Central memory CD8-positive, alpha-beta T cell (primary cell): ENCODE measurements at regions not wholly inside any gene's neighbourhood (a gene's known extent, or its start where the extent isn't known, plus 50 kb on each side); places are given as distances from the start of the nearest gene placed in this dataset.

ENCODE experiments used
- ATAC-seq: fragments of 150-1000 bp; cut with Tn5 transposase; replicated peaks from 2 replicates; pipeline ENCODE4 v1.10.0; 2022; ENCODE audit warnings: mild to moderate bottlenecking, moderate FRiP score, moderate number of reproducible peaks; ENCODE audit not compliant: poor library complexity, severe bottlenecking; ENCODE audit errors: extremely low read depth
- DNase-seq, 2 donors: peaks; one replicate each; pipeline ENCODE4 v3.0.0; 2021; ENCODE audit warnings: low spot score in 2 of 2
- H3K27ac Mint-ChIP-seq: one replicate; pipeline ENCODE4 v1.8.0; 2022; ENCODE audit warnings: low read depth, mild to moderate bottlenecking, moderate library complexity, mixed read lengths
- H3K27me3 Mint-ChIP-seq: one replicate; pipeline ENCODE4 v1.8.0; 2022; ENCODE audit warnings: mixed read lengths
- H3K36me3 Mint-ChIP-seq: one replicate; pipeline ENCODE4 v1.8.0; 2022; ENCODE audit warnings: mild to moderate bottlenecking, moderate library complexity, mixed read lengths; ENCODE audit not compliant: insufficient read depth
- H3K4me1 Mint-ChIP-seq: one replicate; pipeline ENCODE4 v1.8.0; 2022; ENCODE audit warnings: mixed read lengths
- H3K4me3 Mint-ChIP-seq: one replicate; pipeline ENCODE4 v1.8.0; 2022; ENCODE audit warnings: mild to moderate bottlenecking, moderate library complexity, mixed read lengths
- H3K9me3 Mint-ChIP-seq: one replicate; pipeline ENCODE4 v1.8.0; 2022; ENCODE audit warnings: mixed read lengths

DNA sequence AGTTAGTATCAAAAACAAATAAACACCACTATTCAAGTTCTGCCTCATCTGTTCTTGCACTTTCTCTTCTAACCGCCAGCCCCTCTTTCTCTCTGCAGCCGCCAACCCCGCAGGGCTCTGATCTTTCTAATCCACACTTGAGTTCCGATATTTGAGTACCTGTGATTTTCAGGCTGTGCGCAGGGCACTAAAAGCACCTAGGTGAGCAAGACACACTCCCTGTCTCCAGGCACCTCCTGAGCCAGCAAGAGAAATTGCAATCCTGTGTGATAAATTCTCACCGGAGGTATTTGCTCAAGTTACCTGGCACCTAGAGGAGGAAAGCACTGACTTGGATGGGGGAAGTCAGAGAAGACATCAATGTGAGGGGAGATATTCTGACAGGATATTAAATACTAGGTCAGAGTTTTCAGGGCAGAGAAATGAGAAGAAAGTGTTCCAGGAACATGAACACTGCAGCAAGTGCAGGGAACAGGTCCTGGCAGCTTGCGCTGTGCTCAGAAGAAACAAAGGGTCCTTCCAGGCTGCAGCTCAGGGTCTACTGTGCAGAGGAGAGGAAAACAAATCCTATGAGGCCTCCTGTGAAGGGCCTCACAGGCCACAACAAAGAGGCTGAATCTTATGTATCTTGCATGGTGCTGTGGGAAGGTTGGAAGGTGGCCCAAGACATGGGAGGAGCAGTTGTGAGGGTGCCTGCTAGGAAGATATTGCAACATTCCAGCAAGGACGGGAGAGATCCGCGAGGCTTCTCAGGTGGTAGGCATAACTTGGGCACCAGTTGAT lies 568.7 kb upstream of the MGMT start:
- H3K4me3 Mint-ChIP-seq = no peak overlapping the region
- no peaks in the 10 kb centered on the region for H3K27me3 Mint-ChIP-seq
- ATAC-seq (no peak), DNase-seq (no peak)
- H3K27ac Mint-ChIP-seq = no peak overlapping the region
- no peaks in the 10 kb centered on the region for H3K4me1 Mint-ChIP-seq
- no peaks in the 10 kb centered on the region for H3K36me3 Mint-ChIP-seq
- H3K9me3 Mint-ChIP-seq = peaks cover under 1% of the 10 kb centered on the region

DNA sequence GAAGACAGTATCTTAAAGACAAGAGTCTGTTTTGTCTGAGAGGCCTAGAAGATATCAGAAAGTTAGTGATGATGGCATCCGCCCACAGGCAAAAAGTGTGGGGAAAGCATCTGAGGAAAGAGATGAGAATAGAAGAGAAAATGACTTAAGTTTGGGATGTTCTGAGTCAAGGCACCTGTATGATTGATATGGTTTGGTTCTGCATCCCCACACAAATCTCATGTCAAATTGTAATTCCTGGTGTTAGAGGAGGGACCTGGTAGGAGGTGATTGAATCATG lies 568.2 kb upstream of the MGMT start:
- Mint-ChIP-seq H3K27me3 (no peaks in the 10 kb centered on the region), H3K9me3 (peaks cover 5% of the 10 kb centered on the region), H3K36me3 (no peaks in the 10 kb centered on the region), H3K4me1 (no peaks in the 10 kb centered on the region), H3K27ac (no peak overlapping the region), H3K4me3 (no peak overlapping the region)
- no peak for DNase-seq
- no peak for ATAC-seq

DNA sequence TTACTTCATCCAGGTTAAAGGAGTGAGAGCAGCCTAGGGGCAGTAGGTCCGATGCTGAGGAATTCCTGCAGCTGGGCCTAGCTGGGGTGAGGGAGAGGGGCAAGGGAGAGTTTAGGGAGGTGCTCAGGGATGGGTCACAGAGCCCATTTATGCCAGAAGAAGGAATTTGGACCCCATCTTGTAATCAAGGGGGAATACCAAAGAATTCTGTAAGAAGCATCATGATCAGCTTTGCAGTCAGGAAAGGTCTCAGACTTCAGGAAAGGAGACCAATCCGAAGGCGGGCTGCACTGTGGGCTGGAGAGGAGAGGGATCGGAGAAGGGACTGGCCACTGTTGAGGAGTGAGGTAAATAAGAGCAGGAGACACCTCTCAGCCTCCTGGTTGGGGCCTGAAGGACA lies 566.6 kb upstream of the MGMT start:
- no peaks in the 10 kb centered on the region for H3K27me3 Mint-ChIP-seq
- H3K27ac Mint-ChIP-seq = no peak overlapping the region
- DNase-seq (no peak), ATAC-seq (no peak)
- H3K4me3 Mint-ChIP-seq = no peak overlapping the region
- no peaks in the 10 kb centered on the region for H3K4me1 Mint-ChIP-seq
- H3K36me3 Mint-ChIP-seq = no peaks in the 10 kb centered on the region
- peaks cover 5% of the 10 kb centered on the region for H3K9me3 Mint-ChIP-seq

DNA sequence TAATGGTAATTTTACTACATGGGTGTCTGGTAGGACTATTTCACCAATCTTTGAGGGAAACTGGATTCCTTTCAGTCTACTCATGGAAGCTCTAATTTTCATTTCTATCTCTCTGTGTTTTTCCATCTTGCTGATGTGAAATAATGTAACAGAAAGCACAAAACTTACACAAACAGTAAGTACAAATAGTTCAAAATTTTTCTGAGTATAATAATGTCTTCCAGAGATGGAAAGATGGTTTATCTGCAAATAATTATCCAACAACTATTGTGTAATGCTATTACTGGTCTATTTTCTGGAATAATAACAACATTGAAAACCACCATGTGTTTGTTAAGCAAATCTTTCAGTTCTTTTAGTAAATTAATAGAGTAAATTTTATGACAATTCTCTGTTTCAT lies 565.8 kb upstream of the MGMT start:
- Mint-ChIP-seq H3K27me3 (no peaks in the 10 kb centered on the region), H3K9me3 (peaks cover 5% of the 10 kb centered on the region), H3K4me3 (no peak overlapping the region), H3K4me1 (no peaks in the 10 kb centered on the region), H3K36me3 (no peaks in the 10 kb centered on the region), H3K27ac (no peak overlapping the region)
- ATAC-seq (no peak), DNase-seq (no peak)

DNA sequence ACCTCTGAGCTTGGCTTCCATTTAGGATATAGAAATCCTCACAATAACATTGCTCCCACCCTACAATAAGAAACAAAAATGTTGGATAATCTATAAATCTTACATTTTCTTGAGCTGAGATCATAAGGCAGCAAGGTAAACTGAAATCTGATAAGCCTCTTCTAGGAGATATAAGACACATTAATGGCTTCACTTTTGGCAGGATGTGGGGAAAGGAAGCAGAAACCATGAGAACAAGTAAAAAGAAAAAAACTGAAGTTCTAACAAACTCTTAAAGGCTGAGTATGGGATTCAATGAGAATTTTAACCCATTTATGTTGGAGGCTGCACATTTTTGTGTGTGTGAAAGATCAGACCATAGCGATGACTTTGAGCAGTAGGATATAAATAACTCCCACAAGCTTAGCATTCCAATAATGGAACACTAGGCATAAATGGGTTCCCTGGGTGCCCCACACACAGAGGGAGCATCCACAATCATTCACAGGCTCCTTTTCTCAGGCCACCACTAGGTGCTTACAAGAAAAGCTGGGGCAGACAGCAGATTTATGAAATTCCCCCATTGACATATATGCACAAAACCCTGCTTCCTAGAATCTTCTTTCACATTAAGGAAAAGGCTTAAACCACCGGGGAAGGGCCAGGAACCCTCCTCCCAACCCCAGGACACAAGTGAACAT lies 564.9 kb upstream of the MGMT start:
- H3K36me3 Mint-ChIP-seq = no peaks in the 10 kb centered on the region
- no peak overlapping the region for H3K4me3 Mint-ChIP-seq
- no peak for DNase-seq
- H3K27me3 Mint-ChIP-seq = no peaks in the 10 kb centered on the region
- peaks cover 5% of the 10 kb centered on the region for H3K9me3 Mint-ChIP-seq
- no peak for ATAC-seq
- H3K4me1 Mint-ChIP-seq = no peaks in the 10 kb centered on the region
- H3K27ac Mint-ChIP-seq = no peak overlapping the region

DNA sequence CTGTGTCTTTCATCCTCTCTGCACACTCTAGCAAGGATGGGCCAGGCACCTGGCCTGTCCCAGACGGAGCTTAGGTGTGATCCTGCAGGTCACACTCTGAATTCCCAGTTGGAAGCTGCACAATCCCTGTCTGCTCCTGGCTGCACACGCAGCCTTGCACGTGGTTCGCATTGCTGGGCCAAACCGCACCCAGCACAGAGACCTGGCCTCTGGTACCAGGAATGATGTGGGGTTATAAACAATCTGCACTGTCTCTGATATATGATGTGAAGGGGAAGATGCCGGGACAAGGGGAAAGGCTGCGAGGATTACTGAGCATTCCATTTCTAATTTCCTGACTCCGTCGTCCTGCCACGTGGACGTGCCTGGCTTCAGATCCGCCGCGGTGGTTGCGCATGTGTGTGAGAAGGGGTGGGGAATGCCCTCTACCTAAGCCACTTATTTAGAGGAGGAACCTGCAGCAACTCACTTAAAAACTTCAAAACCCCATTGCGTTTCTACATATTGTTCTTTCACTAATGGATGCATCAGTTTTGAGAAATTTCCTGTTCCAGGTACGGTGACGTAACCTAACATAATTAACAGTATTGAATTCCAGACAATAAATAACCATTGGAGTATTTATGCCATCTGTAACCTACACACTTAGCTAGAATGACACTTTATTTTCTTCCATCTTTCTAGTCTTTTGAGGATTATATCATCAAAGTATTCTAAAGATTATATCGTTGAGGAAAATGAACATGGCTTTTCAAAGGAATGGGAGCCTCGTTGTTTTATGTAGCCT lies 559.7 kb upstream of the MGMT start:
- H3K4me1 Mint-ChIP-seq = no peaks in the 10 kb centered on the region
- H3K27ac Mint-ChIP-seq = no peak overlapping the region
- no peaks in the 10 kb centered on the region for H3K36me3 Mint-ChIP-seq

DNA sequence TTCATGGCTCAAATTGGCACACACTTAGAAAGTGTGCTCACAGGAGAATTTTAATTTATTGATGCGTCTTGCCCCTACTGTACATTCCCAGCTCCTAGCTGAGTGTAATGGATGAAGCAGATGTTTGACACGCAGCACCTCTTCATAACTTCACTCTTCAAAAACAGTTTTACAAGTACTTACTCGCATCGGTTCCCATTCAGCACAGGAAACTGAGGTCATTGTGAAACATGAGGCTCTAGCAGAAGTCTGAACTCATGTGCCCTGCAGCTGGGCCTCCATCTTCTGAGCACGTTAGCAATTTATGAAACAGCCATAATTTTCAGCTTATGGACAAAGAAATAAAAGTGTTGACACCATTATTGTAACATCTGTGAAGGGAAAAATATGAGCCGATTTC lies 558.9 kb upstream of the MGMT start:
- ATAC-seq = no peak
- no peak for DNase-seq
- H3K9me3 Mint-ChIP-seq = peaks cover 5% of the 10 kb centered on the region
- H3K4me1 Mint-ChIP-seq = no peaks in the 10 kb centered on the region
- no peak overlapping the region for H3K4me3 Mint-ChIP-seq
- no peak overlapping the region for H3K27ac Mint-ChIP-seq
- no peaks in the 10 kb centered on the region for H3K36me3 Mint-ChIP-seq
- no peaks in the 10 kb centered on the region for H3K27me3 Mint-ChIP-seq

More for the DNA sequence above, 559.7 kb upstream of the MGMT start:
- Mint-ChIP-seq H3K4me3 (no peak overlapping the region), H3K27me3 (no peaks in the 10 kb centered on the region), H3K9me3 (peaks cover 5% of the 10 kb centered on the region)
- ATAC-seq (no peak), DNase-seq (no peak)

DNA sequence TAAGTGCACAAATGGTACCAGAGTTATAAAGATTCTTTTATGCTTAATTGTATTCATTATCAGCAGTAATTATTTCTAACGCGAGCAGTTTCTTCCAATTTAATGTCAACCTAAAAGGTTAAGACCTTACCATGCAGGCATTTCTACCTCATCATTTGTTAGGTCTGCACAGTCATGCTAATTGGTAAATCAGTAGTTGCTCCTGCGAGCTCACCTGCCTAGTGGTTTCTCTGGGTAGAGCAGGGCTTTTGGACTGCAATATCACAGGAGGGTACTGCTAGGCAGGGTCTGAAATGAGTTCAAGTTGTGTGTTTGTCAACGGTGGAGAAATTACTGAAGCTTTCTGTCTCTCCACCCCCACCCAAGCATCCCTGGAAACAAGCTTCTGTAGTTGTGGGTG lies 558.5 kb upstream of the MGMT start:
- no peak for ATAC-seq

DNA sequence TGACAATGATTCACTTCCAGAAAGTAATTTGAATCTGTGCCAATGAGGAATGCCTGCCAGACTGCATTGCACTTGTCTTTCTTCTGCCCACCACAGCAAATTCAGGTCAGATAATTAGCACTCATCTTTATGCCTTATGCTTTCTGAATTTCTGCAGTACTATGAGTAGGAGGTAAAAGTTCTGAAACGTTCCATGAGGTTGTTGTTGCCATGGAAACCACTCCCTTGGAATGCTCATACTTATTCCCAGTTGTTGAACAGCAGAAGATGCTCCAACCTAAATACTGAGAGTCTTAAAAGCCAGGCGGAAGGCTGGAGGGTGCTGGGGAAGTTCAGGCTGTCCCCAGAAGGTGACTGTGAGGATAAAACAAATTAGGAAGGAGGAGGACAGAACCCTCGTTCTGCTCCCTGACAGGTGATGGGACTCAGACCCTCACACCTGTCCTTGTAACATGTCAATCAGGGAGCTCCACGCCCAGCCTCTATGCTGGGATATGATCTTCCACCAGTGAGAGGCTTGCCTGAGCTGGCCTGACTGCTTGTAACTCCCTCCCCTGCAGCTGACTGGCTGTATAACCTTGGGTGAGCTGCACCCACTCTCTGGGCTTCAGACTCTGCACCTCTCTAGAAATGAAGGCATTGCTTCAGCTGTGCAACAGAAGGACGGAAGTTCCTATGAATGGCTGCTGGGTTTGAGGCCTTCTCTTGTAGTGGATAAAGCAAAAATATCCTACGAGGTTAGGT lies 554.3 kb upstream of the MGMT start:
- peaks cover 12% of the 10 kb centered on the region for H3K27me3 Mint-ChIP-seq
- ATAC-seq = no peak
- H3K4me3 Mint-ChIP-seq = no peak overlapping the region
- no peaks in the 10 kb centered on the region for H3K36me3 Mint-ChIP-seq
- no peaks in the 10 kb centered on the region for H3K4me1 Mint-ChIP-seq
- H3K9me3 Mint-ChIP-seq = no peaks in the 10 kb centered on the region
- DNase-seq = no peak
- no peak overlapping the region for H3K27ac Mint-ChIP-seq

More for the DNA sequence above, 558.5 kb upstream of the MGMT start:
- Mint-ChIP-seq H3K9me3 (peaks cover 3% of the 10 kb centered on the region), H3K36me3 (no peaks in the 10 kb centered on the region), H3K4me1 (no peaks in the 10 kb centered on the region), H3K27ac (no peak overlapping the region), H3K4me3 (no peak overlapping the region), H3K27me3 (no peaks in the 10 kb centered on the region)
- no peak for DNase-seq

DNA sequence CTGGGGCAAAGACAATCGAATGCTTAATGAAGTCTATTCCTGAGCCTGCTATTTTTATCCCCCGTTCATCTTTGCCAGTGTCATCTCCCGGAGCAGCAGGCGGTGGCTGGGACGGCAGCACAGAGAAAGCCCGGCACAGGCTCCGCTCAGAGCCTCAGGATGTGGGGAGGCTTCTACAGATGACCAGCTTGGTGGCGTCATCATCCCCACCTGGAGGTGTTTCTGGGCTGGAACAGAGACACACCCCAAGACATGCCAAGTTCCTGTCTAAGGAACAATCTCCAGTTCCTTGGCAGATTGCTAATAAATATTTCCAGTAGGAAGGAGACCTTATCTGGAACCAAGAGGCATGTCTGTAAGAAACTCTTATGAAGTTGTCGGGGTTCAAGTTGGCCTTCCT lies 552.4 kb upstream of the MGMT start:
- H3K36me3 Mint-ChIP-seq = no peaks in the 10 kb centered on the region
- H3K9me3 Mint-ChIP-seq = no peaks in the 10 kb centered on the region
- H3K4me3 Mint-ChIP-seq = no peak overlapping the region
- ATAC-seq (no peak), DNase-seq (no peak)
- H3K27ac Mint-ChIP-seq = no peak overlapping the region
- no peaks in the 10 kb centered on the region for H3K4me1 Mint-ChIP-seq
- H3K27me3 Mint-ChIP-seq = peaks cover 18% of the 10 kb centered on the region

DNA sequence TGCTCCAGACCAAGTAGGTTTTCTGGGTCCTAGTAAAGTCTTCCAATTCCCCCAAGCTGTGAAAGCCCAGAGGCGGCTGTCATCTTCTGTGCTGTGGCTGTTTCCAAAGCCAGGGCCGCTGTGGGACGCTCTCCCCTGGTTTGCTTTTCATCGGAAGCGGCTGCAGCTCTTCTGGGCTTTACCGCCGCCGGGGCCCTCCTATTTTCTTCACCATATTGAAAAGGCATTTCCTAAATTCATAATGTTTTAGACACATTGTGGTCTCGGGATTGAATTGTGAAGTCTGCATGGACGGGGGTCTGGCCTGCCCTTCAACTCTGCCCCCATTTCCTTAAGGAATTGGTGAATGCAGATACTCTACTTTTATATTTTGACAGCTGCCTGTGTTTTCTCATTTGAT lies 551.4 kb upstream of the MGMT start:
- ATAC-seq (no peak), DNase-seq (no peak)
- peaks cover 25% of the 10 kb centered on the region for H3K27me3 Mint-ChIP-seq
- no peaks in the 10 kb centered on the region for H3K4me1 Mint-ChIP-seq
- no peaks in the 10 kb centered on the region for H3K9me3 Mint-ChIP-seq
- no peak overlapping the region for H3K27ac Mint-ChIP-seq
- H3K4me3 Mint-ChIP-seq = no peak overlapping the region
- H3K36me3 Mint-ChIP-seq = no peaks in the 10 kb centered on the region

DNA sequence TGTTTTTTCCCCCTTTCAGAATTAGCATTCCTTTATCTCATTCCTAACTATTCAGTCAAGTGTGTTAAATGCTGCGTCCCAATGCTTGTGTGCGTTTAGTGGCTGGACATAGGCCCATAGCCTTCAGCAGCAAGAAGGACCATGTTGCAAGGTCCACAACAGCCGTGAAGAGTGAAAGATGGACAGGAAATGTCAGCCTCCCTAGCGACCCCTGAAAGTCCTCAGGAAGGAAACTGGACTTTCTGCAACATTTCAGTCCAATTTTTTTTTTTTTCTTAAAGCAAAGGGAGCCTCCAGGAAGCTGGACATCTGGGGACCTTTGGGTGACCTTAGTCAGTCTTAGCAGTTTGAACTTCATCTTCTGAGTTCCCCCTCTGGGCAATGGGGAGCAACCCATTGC lies 550.7 kb upstream of the MGMT start:
- no peak for ATAC-seq
- no peak for DNase-seq
- Mint-ChIP-seq H3K27me3 (peaks cover 25% of the 10 kb centered on the region), H3K4me1 (no peaks in the 10 kb centered on the region), H3K9me3 (no peaks in the 10 kb centered on the region), H3K4me3 (no peak overlapping the region), H3K36me3 (no peaks in the 10 kb centered on the region), H3K27ac (no peak overlapping the region)
